ENCODE measurements at regions not wholly inside any gene's neighbourhood (a gene's known extent, or its start where the extent isn't known, plus 50 kb on each side); places are given as distances from the start of the nearest gene placed in this dataset.

GRCh38 chr14:82766996-82767395 lies 1233.3 kb upstream of the SEL1L start:
- TF ChIP-seq EZH2 (IDR thresholded peaks at IDR 0.05; ENCODE audit: borderline replicate concordance, low read depth, low read length, severe bottlenecking), result no peak
- TF ChIP-seq MYC (IDR thresholded peaks at IDR 0.05; ENCODE audit: low read depth, low read length), result no peak
- TF ChIP-seq, protein P1, sequence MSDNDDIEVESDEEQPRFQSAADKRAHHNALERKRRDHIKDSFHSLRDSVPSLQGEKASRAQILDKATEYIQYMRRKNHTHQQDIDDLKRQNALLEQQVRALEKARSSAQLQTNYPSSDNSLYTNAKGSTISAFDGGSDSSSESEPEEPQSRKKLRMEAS (IDR thresholded peaks at IDR 0.05; ENCODE audit: insufficient read depth, insufficient read length), result no peak
